ENCODE measurements at regions not wholly inside any gene's neighbourhood (a gene's known extent, or its start where the extent isn't known, plus 50 kb on each side); places are given as distances from the start of the nearest gene placed in this dataset.

DNA sequence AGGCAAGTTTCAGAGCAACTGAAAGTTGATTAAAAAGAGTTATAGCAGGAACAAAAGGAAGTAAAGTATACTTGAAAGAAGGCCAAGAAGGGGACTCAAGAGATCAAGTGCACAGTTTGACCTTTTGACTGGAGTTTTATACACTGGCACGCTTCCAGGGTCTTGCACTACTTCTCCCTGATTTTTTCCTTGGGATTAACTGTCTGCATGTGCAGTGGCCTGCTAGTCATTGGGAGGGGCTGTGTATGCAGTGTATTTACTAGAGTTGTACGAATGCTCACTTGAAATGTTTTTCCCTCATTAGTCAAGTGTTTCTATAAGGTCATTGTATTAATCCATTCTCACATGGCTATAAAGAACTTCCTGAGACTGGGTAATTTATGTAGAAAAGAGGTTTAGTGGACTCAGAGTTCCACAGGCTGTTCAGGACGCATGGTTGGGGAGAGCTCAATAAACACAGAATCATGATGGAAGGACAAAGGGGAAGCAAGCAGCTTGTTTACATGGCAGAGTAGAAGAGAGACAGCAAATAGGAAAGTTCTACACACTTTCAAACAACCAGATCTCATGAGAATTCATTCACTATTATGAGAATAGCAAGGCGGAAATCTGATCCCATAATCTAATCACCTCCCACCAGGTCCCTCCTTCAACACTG is 571.8 kb downstream of the ZPLD1 start:
- TF ChIP-seq, protein P1, sequence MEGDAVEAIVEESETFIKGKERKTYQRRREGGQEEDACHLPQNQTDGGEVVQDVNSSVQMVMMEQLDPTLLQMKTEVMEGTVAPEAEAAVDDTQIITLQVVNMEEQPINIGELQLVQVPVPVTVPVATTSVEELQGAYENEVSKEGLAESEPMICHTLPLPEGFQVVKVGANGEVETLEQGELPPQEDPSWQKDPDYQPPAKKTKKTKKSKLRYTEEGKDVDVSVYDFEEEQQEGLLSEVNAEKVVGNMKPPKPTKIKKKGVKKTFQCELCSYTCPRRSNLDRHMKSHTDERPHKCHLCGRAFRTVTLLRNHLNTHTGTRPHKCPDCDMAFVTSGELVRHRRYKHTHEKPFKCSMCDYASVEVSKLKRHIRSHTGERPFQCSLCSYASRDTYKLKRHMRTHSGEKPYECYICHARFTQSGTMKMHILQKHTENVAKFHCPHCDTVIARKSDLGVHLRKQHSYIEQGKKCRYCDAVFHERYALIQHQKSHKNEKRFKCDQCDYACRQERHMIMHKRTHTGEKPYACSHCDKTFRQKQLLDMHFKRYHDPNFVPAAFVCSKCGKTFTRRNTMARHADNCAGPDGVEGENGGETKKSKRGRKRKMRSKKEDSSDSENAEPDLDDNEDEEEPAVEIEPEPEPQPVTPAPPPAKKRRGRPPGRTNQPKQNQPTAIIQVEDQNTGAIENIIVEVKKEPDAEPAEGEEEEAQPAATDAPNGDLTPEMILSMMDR (IDR thresholded peaks at IDR 0.05): no peak
- Mint-ChIP-seq H3K27me3 (ENCODE audit: low read depth) (peaks cover 7% of the 10 kb centered on the region), H3K9me3 (ENCODE audit: low read depth) (no peaks in the 10 kb centered on the region), H3K36me3 (ENCODE audit: low read depth) (no peaks in the 10 kb centered on the region), H3K4me1 (ENCODE audit: low read depth) (no peaks in the 10 kb centered on the region), H3K4me3 (ENCODE audit: unreplicated experiment) (no peak overlapping the region), H3K27ac (ENCODE audit: unreplicated experiment) (no peak overlapping the region)
- DNase-seq (ENCODE audit: low spot score): no peak

DNA sequence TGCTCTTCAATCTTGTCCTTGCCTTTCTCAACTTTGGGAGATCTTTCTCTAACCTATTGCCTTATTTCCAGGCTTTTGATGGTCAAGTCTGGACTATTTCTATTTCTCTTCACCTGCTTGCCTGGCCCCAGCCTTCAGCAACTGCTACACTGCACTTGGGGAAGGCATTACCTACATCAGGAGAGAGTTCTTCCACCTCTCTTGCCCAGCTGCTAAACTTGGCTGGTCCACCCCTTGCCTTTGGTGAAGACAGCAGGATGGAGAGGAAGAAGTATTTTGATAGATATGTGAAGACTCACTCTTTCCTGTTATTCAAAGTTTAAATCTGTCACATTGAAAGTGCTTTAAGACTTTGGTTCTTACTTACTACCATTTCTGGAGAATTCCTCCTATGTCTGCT is 574.8 kb downstream of the ZPLD1 start:
- H3K4me1 Mint-ChIP-seq (ENCODE audit: low read depth): no peaks in the 10 kb centered on the region
- H3K27ac Mint-ChIP-seq (ENCODE audit: unreplicated experiment): no peak overlapping the region
- TF ChIP-seq, protein P1 (IDR thresholded peaks at IDR 0.05): no peak
- H3K36me3 Mint-ChIP-seq (ENCODE audit: low read depth): no peaks in the 10 kb centered on the region
- H3K4me3 Mint-ChIP-seq (ENCODE audit: unreplicated experiment): no peak overlapping the region
- H3K27me3 Mint-ChIP-seq (ENCODE audit: low read depth): peaks cover 9% of the 10 kb centered on the region
- H3K9me3 Mint-ChIP-seq (ENCODE audit: low read depth): no peaks in the 10 kb centered on the region
- DNase-seq (ENCODE audit: low spot score): no peak

DNA sequence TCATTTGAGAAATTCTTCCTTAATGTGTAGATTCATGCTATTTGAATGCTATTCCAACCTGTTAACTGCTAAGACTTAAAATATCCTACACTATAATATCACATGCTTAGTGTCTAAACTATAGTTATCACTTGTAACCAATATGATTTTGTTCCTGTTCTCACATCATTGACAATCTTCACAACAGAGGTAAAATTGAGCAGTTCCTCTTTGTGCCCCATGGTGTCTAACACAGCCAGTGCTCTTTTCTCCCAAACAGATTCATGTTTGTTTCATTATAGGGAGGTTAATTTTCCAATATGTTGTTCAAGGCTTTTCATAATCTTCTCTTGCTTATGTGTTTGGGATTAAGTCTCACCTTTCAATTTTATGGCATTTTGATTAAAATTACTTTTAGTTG is 591.1 kb downstream of the ZPLD1 start:
- Mint-ChIP-seq H3K4me1 (ENCODE audit: low read depth) (no peaks in the 10 kb centered on the region), H3K27ac (ENCODE audit: unreplicated experiment) (no peak overlapping the region), H3K27me3 (ENCODE audit: low read depth) (no peaks in the 10 kb centered on the region), H3K36me3 (ENCODE audit: low read depth) (no peaks in the 10 kb centered on the region), H3K9me3 (ENCODE audit: low read depth) (no peaks in the 10 kb centered on the region), H3K4me3 (ENCODE audit: unreplicated experiment) (no peak overlapping the region)
- no peak for DNase-seq (ENCODE audit: low spot score)
- TF ChIP-seq, protein P1 (IDR thresholded peaks at IDR 0.05): no peak

DNA sequence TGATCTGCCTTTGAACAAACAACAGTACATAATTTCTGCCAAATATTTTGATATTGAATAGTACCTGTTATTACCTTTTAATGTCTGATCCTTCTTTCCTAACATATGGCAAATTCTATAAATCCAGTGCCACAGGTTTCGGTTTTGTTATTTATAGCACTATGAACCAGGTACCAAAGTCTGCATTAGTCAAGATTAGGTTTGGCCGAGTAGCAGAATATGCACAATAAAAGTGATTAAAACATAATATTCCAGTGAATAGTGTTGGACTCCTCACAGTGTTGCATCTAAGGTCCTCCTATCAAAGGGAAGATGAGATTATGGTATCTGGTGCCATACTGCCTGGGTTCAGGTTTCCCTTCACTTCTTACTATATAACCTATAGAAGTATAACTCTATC is 599.0 kb downstream of the ZPLD1 start:
- H3K4me3 Mint-ChIP-seq (ENCODE audit: unreplicated experiment): no peak overlapping the region
- no peaks in the 10 kb centered on the region for H3K4me1 Mint-ChIP-seq (ENCODE audit: low read depth)
- H3K9me3 Mint-ChIP-seq (ENCODE audit: low read depth): no peaks in the 10 kb centered on the region
- peaks cover 4% of the 10 kb centered on the region for H3K27me3 Mint-ChIP-seq (ENCODE audit: low read depth)
- no peak for DNase-seq (ENCODE audit: low spot score)
- no peaks in the 10 kb centered on the region for H3K36me3 Mint-ChIP-seq (ENCODE audit: low read depth)
- TF ChIP-seq, protein P1 (IDR thresholded peaks at IDR 0.05): no peak
- no peak overlapping the region for H3K27ac Mint-ChIP-seq (ENCODE audit: unreplicated experiment)

DNA sequence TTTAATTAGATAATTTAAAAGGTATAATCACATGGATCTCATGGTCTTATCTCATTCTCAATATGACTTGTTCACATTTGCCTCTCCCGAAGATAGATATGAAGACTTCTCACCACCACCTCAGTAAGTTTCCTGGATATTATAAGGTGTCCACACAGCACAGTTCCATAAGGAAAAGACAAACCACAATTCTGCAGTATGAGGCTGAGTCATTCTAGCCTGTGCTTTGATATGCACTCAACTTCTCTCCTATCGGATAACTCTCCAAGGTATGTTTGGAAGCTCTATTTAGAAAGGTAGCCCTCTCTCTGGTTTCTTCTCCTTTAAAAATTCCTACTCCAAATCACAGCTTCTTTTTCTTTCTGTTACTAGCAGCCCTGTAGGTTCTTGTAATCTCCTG is 612.8 kb downstream of the ZPLD1 start:
- no peak overlapping the region for H3K4me3 Mint-ChIP-seq (ENCODE audit: unreplicated experiment)
- TF ChIP-seq, protein P1 (IDR thresholded peaks at IDR 0.05): no peak
- peaks cover 12% of the 10 kb centered on the region for H3K27me3 Mint-ChIP-seq (ENCODE audit: low read depth)
- no peak overlapping the region for H3K27ac Mint-ChIP-seq (ENCODE audit: unreplicated experiment)
- no peaks in the 10 kb centered on the region for H3K4me1 Mint-ChIP-seq (ENCODE audit: low read depth)
- no peak for DNase-seq (ENCODE audit: low spot score)
- no peaks in the 10 kb centered on the region for H3K36me3 Mint-ChIP-seq (ENCODE audit: low read depth)
- H3K9me3 Mint-ChIP-seq (ENCODE audit: low read depth): no peaks in the 10 kb centered on the region
